Pons (tissue), 1 donor: ENCODE measurements at regions not wholly inside any gene's neighbourhood (a gene's known extent, or its start where the extent isn't known, plus 50 kb on each side); places are given as distances from the start of the nearest gene placed in this dataset.

Experiments used
- DNase-seq: peaks from one replicate; pipeline ENCODE4 v3.0.0-alpha.2; 2016; ENCODE audit warnings: low spot score

DNA sequence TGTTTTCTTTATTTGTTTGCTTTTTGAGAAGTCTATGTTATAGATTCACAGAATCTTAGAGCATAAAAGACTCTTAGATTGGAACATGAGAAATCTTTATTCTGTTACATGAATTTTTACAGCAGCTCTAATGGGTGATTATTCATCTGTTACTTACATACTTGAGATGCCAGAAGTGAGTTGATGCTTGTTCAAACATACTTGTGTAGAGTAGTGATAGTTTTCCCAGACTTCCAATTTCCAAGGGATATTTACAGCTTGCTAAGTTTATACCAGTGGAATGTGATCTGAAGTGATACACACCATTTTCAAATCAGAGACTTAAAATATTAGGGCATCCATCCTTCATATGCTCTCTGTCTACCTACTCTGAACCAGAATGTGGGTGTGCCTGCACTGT is 252.9 kb upstream of the SMIM31 start:
- DNase-seq = no peak

DNA sequence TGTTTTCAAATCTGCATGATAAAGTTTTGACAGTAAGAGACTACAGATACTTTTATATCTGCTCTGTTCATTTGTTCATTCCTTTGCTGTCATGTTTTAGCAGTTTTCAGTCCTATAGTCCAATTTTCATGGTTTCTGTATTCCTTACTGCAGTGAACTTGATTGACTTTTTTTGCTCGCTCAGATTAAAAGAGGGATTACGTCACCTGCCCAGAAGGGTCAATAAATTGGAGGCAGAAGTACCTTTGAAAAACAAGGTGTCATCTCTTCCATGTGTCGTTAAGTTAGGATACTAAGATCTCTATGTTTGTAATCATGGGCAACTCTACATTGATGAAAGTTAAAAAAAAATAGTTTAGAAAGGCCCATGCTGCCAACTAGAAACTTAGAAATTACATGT is 250.1 kb upstream of the SMIM31 start:
- no peak for DNase-seq

DNA sequence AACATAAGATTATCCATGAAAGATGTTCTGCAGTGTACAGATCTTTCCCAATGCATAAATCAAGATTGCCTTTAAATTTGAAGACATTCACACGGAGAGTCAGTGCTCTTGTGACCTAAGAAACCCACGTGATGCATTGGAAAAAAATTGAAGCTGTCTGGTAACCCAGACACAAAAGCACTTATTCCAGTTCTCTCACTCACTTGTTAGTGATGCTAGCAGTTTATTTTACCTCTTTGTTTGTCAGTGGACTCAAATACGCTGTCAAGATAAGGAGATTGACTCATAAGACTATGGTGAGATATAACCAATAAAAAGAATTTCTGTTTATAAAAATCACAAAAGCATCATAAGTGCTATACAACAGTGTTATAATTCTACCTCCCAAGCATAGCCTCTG is 245.8 kb upstream of the SMIM31 start:
- DNase-seq = no peak

DNA sequence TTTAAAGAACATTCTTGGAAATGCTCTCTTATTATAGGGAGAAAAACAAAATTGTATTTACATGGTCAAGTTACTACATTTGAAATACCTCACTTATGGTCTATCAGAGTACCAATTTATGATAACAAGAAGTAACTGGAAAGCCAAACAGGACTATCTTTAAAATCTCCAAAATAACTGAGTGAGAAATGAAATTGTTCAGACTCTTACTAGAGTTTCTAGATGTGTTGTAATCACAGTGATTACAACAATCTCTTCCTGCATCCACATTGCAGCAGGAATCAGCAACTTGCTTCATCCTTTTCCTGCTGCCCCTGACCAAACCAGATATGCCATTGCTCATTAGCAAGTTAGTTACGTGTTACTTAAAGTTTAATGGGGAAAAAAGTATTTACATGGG is 245.2 kb upstream of the SMIM31 start:
- DNase-seq = no peak

DNA sequence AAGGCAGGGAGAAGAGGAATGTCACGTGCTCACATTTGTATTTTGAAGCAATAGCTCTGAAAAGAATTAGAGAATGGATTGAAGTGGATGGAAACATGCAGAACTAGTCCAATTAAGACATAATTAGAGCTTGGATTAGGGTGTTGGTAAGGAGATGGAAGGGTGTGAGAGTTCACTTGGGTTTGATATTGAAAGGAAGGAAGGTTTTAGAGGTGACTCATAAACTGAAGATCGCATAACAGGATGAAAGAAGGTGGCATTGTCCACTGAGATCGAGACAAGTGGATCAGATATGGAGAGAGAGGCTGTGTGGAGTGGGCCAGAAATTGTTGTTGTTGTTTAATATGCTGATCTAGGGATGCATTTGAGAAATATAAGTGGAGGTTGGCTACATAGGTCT is 244.0 kb upstream of the SMIM31 start:
- DNase-seq = no peak

DNA sequence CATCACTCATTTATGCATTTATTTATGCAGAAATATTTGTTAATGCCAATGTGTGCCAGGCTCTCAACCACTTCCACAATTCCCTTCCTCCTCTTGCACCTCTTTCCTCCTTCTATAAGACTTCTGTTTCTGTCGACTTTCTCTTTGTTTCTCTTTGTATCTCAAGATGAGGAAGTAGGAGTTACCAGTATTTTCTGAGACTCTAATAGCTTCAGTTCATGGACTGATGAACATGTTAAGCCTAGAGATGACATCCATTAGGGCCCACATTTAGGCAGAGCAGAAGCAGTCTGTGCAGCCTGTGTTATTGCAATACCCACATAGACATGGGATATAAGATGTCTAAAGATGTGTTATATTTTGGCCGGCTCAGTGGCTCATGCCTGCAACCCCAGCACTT is 241.8 kb upstream of the SMIM31 start:
- no peak for DNase-seq

DNA sequence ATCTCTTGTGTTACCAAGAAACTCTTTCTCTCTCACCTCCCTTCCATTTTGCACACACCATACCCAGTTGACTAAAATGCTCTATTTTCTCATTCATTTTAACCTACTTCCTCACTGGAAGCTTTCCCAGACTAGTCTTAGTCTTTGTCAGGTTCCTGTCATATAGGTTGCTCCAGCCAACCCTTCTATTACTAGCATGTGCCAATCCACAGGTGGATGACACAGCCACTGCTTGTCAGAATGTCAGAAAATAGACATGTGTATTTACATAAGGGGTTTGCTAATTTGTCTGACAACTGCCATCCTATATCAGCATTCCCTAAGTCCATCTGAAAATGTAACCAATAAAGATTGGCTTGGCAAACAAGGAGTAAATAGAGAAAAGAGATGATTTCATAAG is 239.2 kb upstream of the SMIM31 start:
- DNase-seq = no peak

DNA sequence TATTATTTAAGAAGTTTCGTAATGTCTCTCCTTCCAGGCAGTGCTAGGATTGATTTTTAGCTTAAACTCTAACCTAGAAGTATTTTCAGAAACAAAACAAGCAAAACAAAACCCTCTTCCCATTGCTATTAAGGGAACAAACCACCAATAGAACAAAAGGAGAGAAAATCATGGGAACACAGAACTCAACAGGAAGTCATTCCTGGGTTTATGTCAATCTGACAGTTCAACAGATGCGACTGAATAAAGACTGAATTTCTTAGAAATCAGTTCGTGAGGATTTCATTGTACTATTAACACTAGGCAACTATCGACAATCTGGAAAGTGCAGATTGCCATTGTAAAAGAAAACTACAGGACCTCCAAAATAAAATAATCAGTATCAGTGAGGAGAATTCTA is 229.1 kb upstream of the SMIM31 start:
- DNase-seq = no peak

DNA sequence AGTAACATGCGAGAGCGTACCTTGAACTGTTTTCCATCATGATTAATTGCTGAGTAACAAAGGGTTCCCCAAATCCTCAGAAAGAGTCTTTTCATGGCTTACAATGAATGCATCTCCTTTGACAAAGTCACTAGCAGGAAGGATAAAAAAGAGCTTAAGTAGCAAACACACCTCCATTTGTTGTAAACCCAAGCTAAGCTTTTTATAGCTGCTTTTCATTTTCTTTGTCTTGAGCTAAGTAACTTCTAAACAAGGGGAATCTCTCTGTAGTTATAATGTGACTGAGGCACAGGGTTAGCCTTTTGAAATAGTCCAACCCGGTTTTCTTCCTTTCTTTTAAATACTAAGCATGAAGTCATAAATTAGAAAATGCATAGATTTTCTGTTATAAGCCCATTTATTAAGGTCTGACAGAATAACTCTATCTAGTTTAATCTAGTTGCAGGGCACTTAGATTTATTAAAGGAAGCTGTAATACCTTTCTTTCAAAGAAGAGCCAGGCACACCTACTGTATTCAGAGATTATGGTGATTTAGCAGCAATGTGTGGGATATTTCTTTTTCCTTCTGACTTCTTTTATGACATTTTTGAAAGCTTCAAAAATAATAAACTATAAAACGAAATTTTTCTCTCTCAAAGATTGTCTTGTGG is 226.9 kb upstream of the SMIM31 start:
- no peak for DNase-seq

DNA sequence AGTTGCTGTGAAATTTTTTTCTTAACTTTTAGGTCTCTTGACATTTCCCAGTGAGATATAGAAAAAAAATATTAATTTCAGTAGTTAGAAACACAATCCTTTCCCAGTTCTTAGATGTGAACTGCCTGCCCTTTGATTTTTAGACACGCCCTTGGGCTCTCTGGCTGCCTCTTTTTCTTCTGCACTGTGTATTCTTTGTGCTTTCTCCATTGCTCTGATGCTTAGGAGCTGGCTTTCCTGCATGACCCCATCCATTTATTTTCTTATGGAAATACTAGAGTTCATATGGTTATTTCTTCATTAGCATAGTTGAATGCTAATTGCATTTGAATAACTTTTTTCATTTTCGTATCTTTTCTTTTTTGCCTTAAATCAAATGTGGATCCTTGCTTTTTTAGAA is 224.9 kb upstream of the SMIM31 start:
- no peak for DNase-seq

DNA sequence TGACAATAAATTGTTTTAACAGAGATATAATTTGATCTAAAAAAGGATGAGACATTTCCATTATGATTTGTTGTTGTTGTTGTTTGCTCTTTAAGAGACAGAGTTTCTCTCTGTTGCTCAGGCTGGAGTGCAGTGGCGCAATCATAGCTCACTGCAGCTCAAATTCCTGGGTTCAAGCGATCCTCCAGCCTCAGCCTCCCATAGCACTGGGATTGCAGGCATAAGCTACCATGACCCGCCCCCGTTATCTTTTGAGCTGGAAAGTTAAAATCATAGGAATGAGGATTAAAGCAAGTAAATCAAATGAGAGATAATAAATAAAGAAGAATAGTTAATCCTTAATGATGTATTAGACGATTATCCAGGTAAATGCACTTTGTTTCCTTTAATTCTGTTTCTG is 224.4 kb upstream of the SMIM31 start:
- DNase-seq = no peak

DNA sequence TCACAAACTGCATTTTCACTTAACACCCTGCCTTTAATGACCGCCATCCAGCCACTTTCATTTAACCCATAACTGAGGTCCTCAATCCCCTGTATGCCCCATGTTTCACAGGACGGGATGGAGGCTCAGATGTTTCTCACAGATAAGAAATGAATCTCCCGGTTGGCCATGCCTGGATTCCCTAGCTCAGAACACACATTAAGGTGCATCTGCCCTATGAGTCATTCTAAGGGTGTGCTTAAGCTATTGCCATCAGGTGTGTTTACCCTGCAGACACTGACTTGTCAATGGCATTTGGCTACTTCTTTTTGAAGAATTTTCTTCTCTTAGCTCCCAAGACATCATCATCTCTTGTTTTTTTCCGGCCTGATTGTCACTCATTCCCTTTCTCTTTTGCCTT is 222.6 kb upstream of the SMIM31 start:
- DNase-seq = no peak

DNA sequence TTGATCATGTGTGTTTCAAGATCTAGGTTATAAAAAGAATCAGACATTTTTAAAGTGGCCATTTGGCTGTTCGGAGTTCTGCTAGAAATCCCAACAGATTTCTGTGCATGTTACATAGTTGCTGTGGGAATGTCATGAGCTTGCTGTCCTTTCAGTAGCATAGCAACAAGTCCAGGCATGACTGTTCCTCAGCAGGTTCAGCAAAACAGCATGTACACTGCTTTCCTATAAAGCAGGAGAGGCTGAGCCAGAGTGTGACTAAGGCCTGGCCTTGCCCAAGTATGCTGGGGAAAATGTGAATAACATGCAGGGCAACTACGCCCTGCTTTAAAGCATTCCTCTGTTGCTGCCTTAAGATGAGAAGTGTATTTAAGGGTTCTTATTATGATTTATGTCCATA is 217.1 kb upstream of the SMIM31 start:
- DNase-seq = no peak

DNA sequence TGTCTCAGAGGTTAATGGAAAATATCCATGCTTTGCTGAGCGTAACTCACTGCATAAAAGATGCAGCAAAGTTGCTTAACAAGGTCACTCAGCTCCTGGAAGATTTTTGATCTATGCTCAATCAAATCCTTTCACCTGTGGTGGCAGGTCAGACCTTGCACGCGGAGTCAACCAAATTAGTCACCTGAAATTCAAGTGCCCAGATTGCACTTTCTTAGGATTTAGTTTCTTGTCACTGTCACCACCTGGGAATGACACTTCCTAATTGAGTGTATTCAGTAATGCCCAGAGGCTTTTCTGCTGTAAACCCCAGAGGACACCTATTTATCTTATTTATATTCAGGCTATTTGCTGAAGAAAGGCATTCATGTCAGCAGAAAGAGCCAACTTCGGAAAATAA is 215.8 kb upstream of the SMIM31 start:
- no peak for DNase-seq

DNA sequence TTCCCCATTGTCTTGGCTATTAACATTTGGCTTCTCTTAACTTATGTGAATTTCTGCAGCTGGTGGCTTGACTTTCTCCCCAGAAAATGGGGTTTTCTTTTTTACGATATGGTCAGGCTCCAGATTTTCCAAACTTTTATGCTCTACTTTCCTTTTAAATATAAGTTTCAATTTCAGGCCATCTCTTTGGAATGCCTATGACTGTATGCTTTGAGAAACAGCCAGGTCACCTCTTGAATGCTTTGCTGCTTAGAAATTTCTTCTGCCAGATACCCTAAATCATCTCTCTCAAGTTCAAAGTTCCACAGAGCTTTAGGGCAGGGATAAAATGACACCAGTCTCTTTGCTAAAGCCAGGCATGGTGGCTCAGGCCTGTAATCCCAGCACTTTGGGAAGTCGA is 212.9 kb upstream of the SMIM31 start:
- no peak for DNase-seq

DNA sequence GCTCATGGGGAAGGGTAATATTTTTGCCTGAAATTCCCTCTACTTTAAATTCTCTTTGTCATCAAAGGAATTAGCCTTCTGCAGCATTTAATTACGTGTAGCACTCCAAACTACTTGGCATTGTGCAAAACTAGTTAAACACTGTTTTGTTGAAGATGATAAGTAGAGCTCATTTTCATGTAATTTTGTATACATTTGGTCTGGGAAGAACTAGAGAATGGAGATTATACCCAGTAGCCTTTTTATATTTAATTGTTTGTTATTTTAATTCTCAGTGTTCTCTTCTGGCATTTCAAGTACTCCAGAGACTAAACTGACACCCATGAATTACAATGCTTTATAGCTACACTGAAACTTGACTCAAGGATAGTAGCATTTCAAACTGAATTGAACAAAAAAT is 211.5 kb upstream of the SMIM31 start:
- DNase-seq = no peak

DNA sequence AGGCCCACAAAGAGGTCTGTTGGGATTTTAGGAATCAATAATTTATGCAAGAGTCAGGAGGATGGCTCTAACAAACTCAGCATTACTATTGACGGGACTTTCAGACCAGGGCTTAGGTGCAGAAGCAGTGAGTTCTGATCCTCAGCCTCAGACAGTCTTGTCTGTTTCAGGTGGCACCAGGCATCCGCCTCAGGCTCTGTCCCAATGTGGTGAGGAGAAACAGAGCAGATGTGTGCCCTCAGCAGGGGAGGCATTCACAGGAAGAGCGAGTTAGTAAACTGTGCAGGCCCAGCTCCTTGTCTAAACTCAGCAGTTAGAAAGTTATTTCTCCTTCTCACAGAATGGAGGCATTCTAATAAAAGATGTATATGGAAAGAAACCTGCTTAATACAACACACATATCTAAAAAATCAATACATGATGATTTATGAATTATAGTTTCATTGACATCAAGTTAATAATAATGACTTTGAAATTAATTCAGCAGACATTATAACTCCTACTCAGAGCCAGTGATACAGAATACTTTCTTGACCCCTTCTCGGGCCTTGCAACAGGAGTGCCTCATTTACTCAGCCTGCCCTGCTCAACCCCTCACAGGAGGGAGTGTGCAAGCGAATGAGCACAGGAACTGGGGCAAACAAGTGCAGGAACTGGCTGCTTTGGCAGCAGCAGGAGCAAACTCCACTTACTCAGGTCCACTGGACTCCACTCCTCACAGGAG is 202.8 kb upstream of the SMIM31 start:
- peak; percentile 20 for DNase-seq

DNA sequence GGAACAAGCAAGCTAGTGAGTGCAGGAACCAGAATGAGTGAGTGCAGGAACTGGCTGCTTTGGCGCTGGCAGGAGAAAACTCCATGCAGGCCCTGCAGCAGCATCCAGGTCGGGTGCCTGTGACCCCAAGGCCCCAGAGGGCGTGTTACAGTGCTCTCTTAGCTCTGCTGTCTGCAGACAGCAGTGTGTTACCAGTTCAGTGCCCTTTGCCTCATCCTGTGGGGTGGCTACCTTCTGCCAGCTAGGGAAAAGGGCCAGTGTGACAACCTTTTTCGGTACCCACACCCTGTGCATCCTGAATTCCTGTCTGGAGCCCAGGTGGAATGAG is 202.3 kb upstream of the SMIM31 start:
- DNase-seq = no peak

DNA sequence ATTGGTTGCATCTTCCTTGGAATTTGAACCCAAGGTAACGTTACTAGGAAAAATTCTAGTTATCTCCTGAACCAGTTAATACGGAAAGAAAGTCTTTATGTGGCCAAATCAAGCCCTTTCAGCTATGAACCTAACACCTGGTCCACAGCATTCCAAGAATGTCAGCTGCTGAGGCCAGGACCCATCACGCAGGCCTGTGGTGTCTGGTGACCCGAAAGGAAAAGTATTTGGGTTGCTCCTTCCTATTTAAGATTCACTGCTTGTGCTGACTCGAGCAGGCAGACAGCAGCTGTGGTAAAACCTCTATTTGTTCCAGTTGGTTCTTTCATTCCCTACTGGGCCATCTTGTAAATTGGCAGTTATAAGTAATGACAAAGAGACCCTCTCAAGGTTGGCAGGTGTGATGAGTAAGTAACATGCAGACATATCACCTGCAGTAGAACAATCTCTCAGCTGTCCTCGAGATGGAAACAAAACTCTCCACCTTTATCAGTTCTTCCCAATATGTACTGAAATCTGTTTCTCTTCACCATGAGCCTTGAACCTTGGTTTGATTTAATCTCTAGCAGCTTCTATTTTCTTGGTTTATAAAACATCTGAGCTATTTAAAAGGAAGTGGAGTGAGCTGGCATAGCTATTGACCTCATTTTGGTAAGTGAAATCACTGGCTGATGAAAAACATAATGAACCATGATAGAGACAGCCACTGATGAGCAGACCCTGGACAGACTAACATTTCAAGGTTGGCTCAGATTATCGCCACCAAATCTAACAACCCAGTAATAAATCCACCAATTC is 182.1 kb upstream of the SMIM31 start:
- no peak for DNase-seq

DNA sequence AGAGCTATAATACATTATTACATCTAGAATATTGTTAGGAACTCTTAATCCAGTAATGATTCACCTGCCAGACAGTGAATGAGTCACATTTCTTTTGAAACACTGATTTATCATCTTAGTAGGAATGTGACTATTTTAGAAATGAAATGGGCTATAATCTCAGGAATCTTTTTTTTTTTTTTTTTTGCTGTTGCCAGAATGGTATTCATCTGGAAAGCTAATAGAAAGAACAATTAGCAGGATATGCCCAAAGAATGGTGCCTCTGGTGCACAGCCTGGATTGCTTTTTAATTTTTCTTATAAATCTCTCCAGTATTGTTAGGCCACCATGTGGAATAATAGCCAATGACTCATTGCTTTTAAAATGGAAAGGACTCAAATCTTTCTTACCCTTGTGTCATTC is 181.1 kb upstream of the SMIM31 start:
- no peak for DNase-seq

DNA sequence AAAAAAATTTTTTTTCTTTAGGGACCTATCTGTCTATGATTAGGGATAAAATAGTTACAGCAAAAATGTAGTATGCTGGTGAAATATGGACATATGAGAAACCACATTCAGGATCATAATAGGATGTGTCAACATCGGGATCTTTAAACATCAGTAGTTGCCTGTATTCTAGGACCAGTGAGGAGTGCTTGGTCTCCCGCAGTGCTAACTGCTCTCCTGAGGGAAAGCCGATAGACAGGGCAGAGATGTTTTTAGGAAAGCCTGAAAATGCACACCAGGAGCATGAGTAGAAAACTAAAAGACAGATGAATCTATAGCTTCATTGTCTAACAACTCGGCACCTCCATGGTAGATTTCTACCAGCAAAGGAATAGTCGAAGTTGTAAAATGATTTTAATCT is 178.1 kb upstream of the SMIM31 start:
- DNase-seq = no peak

DNA sequence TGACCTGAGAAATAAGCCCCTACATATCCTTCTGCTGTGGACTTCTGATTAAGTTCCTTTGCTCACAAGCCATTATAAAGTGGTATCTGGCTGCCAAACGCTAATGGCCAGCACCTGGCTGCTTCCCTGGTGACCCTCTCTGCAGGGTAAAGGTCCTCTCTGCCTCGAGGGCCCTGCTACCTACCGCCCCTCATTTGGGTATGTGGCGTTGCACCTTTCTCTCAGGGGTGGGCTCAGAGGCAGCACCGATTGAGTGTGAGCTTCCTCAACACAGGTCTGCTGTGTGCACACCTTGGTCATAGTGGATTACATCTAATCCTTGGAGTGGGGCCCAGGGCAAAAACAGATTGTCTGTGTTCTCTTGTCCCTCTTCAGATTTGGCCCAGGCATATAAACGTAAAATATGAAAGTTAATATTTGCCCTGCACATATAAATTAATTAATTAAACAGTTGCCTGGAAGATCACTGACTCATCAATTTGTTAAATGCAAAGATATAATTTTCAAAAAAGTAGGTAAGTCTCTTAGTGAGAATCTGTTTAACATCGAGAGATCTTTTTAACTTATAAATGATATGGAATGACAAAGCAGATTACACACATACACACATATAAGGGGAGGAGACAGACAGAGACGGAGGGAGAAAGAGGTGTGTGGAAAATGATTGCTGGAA is 174.5 kb upstream of the SMIM31 start:
- no peak for DNase-seq

DNA sequence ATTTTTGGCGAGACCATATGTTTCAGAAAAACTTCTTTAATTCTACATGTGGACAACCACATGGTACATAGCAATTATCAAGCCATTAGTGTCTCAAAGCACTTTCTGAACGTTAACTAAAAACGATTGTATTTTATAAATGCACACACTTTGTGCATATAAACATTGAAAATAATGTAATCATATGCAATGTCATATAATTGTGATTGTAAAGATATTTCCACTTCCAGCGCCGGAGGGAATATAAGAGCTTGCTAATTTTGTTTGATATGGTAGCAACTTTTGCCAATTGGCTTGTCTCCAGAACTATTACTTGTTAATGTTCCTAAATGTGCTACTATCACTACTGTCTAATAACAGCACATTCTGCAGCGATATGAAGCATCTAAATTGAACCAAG is 162.3 kb upstream of the SMIM31 start:
- no peak for DNase-seq
